Right kidney (tissue), 1 donor: ENCODE measurements at regions not wholly inside any gene's neighbourhood (a gene's known extent, or its start where the extent isn't known, plus 50 kb on each side); places are given as distances from the start of the nearest gene placed in this dataset.
"Not testable (repeated sequence)": the region's sequence is repeated elsewhere in the genome, so short reads cannot be mapped to it uniquely, and the experiment has no call there.

Experiments
- DNase-seq: peaks from one replicate; pipeline ENCODE4 v3.0.0-alpha.2; 2016

GRCh38 chr1:223961985-223962384, 116.2 kb upstream of the TP53BP2 start:
- DNase-seq = not testable (repeated sequence)

GRCh38 chr1:223952801-223953200, 107.1 kb upstream of the TP53BP2 start:
- not testable (repeated sequence) for DNase-seq

GRCh38 chr1:223951551-223951950, 105.8 kb upstream of the TP53BP2 start:
- DNase-seq = not testable (repeated sequence)

- not testable (repeated sequence) for DNase-seq
Observed at GRCh38 chr1:223949944-223950343, 104.2 kb upstream of the TP53BP2 start.

GRCh38 chr1:223948041-223948440, 102.3 kb upstream of the TP53BP2 start:
- not testable (repeated sequence) for DNase-seq

GRCh38 chr1:223936592-223936991, 90.8 kb upstream of the TP53BP2 start:
- not testable (repeated sequence) for DNase-seq

GRCh38 chr1:223931476-223931875, 85.7 kb upstream of the TP53BP2 start:
- not testable (repeated sequence) for DNase-seq

GRCh38 chr1:223920805-223921204, 75.1 kb upstream of the TP53BP2 start:
- DNase-seq = not testable (repeated sequence)

- not testable (repeated sequence) for DNase-seq
Observed at GRCh38 chr1:223915476-223915875, 69.7 kb upstream of the TP53BP2 start.

- DNase-seq = not testable (repeated sequence)
Observed at GRCh38 chr1:223913715-223914114, 68.0 kb upstream of the TP53BP2 start.

GRCh38 chr1:223907943-223908587, 62.3 kb upstream of the TP53BP2 start:
- DNase-seq = not testable (repeated sequence)

- DNase-seq = not testable (repeated sequence)
Observed at GRCh38 chr1:223903221-223903620, 57.5 kb upstream of the TP53BP2 start.

- not testable (repeated sequence) for DNase-seq
Observed at GRCh38 chr1:223899775-223900174, 54.0 kb upstream of the TP53BP2 start.

GRCh38 chr1:223897097-223897496, 51.4 kb upstream of the TP53BP2 start:
- DNase-seq = not testable (repeated sequence)

GRCh38 chr1:223895950-223896349, 50.2 kb upstream of the TP53BP2 start:
- not testable (repeated sequence) for DNase-seq
